GM18873 (cell line): ENCODE measurements at regions not wholly inside any gene's neighbourhood (a gene's known extent, or its start where the extent isn't known, plus 50 kb on each side); places are given as distances from the start of the nearest gene placed in this dataset.

ENCODE experiments used
- ATAC-seq: cut with Tn5 transposase; IDR thresholded peaks from one replicate; pipeline ENCODE4 v1.9.1; 2021; ENCODE audit warnings: mild to moderate bottlenecking, moderate library complexity, moderate number of reproducible peaks; ENCODE audit not compliant: unreplicated experiment, low FRiP score

DNA sequence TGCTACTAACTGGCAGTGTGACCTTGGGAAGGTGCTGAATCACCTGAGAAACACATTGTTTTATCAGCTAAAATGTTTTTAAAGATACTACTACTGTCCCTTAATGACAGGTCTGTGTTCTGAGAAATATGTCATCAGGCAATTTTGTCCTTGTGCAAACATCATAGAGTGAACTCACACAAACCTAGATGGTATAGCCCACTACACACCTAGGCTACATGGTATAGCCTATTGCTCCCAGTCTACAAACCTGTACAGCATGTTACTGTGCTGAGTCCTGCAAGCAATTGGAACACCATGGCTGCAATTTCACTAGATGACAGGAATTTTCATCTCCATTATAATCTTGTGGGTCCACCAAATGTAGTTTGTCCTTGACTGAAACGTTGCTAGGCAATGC is 101.3 kb upstream of the GUCY1A1 start:
- ATAC-seq = no peak

DNA sequence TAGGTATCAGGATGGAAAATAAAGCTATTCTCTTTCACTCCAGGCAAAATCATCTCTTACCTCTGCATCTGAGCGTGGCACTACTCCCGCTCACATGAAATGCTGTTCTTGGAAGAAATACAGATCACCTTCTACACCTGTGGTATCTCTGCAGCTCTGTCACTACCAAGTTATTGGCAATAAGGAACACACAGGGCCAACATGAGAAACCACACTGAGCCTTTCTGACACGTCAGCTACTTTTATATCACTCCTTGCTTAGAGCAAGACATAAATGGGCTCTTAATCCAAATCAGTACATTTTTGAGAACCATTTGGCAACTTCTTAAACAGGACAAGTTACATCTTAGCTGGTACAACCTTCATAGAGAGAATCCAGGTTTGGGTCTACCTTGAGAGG is 101.8 kb upstream of the GUCY1A1 start:
- no peak for ATAC-seq

DNA sequence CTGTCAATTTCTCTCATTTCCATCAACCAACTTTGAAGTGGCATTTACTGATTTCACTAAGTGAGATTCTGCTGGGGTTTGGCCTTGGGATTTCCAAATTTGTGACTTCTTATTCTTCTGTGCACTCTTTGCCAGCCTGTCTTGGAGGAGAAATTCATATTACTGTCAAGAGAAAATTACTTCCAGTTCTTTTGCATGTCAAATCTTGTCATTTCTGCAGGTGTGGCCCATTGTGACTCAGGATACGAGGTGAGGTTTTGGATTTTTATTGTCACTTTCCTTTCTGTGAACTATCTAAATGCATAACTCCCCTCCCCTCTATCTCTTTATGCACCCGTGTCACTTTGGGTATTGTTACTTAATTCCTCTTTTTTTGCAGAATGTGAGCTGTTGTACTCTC is 102.6 kb upstream of the GUCY1A1 start:
- no peak for ATAC-seq

DNA sequence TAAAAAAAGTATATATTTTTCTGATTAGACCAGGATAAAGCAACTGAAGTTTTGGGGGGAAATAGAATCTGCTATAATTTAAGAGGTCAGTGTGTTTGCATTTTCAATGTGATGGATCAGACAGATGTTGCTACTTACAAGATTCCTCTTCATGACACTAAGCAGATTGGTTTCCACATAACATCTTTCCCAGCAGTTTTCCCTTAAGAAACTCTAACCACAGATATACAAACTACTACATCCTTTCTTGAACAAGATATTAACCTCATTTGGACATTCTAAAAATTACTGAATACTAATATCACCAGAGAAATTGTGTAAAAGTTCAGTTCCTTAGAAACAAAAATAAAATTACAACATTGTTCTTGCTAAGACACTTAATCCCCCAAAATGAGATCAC is 106.7 kb upstream of the GUCY1A1 start:
- no peak for ATAC-seq

DNA sequence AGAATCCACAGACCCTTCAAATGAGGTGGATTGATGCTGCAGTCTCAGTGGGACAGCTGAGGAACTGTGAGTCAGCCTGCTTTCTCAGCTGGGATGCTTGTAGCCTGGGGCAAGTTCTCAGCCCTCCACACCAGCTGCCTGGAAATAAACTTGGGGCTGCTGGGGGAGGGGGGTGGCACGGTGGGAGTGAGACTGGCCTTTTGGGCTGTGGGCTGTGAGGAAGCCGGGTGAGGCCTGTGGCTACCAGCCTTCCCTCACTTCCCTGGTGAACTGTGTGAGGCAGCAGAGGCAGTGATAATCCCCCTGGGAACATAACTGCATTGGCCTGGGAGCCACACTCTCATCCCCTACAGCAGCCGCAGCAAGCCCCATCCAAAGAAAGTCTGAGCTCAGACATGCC is 114.5 kb upstream of the GUCY1A1 start:
- ATAC-seq = no peak

DNA sequence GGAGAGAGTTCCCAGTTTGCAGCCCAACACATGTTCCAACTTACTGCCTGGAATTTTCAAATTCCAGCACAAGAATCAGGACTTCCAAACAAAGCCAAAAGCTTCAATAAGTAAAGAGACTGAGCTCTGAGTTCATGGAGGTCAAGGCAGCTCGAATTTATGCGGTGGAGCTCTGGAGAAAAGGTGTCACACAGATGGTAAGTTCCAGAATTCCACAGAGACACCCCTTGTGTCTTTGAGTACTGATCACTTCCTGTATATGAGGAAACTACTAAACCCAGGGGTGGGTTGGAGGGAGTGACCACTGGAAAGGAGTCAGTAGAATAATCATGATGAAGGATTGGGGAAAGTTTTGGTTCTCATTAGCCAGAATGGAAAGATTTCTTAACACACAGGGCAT is 118.5 kb upstream of the GUCY1A1 start:
- ATAC-seq = no peak

DNA sequence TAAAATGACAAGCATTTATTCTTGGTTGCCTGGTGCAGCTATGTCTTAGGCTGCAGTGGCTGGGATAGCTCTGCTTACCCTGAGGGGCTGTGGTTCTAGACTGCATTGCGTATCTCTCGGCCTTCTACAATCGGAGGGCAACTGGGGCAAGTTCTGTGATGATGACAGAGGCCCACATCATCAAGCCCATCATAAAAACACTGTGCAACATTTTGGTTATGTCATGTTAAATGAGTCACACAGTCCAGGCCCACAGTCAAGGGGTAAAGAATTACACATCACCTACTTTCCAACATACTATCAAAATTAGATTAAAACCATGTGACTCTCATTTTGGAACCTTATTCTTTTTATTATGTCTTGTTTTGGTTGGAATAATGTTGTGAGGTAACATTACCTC is 120.2 kb upstream of the GUCY1A1 start:
- ATAC-seq = no peak

DNA sequence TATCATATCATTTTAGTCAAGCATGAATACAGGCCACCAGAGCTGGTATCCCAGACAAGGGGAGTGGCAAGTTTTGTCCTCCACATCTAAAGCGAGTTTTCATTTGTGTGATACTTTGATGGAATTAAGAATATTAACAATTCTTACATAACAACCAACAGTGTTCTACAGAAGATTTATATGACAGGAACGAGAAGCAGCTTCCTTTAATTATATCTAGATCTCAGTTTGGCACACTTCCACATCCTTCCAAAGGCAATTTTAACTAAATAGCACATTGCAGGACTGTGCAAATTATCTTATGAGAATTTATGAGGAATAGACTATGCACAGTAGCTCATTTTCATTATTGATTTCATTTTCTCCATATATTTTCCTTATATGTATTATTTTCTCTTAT is 121.2 kb upstream of the GUCY1A1 start:
- ATAC-seq = no peak

DNA sequence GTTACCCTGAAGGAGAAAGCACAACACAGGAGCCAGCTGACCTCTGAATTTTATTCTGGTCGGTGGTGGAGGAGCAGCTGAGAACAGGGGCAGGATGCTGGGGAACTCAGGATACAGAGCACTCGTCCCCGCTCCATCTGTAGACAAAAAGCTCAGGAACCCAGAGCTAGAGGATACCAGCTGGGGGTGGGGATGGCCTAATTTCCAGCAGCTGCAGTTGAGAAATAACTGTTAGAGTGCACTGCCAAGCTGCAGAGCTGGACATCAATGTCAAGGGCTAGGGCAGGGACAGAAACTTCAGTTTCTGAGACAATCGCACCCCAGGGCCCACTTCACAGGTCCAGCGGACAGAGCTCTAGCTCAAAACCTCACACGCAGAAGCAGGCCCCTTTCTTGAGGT is 122.1 kb upstream of the GUCY1A1 start:
- ATAC-seq = no peak

DNA sequence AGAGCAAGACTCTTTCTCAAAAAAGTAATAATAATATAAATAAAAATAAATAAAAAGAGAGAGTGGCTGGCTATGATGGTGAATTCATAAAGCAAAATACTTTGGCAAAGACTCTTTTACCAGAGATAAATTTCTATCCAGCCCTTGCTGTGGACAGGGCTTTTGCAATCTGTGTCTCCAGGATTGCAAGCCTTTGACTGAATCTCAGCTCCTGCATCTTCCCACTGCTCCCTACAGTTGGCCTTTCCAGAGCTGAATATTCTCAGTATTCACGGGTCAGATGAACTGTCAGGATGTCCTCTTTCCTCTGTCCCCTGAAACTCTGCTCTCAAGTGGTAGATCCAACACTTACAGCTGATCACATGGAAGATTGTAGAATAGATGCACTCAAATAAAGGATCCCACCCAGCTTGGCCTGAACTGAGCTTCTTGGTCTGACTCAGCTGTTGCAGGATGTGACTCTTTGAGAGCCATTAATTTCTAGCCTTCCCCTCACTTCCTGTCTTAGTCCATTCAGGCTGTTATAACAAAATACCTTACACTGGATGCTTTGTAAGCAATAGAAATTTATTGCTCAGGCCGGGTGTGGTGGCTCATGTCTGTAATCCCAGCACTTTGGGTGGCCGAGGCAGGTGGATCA is 123.4 kb upstream of the GUCY1A1 start:
- no peak for ATAC-seq

DNA sequence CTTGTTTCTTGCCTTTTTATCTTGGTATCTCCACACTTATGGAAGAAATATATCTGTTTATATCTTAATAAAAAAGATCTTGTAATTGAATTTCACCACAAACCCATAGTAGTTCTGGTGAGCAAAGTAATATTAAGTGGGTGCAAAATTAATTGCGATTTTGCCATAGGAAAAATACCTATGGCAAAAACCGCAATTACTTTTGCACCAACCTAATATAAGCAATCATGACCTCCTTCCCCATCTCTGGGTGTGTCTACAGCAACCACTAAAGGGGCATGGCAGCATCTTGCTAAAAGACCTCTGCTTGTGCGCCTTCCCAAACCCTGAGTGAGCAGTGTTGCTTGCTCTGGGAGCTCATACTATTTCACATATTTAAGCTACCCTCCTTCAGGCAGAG is 124.2 kb upstream of the GUCY1A1 start:
- ATAC-seq = no peak

DNA sequence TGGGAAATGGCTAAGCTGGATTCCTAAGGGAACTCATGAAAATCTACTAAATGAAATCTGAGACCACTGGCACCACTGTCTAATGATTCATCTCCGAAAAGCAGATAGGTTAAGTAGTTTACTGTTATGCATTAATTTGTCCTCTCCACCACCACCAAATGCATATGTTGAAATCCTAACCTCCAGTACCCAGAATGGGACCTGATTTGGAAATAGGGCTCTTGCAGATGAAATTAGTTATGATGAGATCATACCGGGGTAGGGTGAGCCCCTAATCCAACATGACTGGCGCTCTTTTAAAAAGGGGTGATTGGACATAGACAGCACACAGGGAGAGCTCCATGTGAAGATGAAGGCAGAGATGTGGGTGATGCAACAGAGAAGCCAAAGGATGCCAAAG is 124.9 kb upstream of the GUCY1A1 start:
- ATAC-seq = no peak

DNA sequence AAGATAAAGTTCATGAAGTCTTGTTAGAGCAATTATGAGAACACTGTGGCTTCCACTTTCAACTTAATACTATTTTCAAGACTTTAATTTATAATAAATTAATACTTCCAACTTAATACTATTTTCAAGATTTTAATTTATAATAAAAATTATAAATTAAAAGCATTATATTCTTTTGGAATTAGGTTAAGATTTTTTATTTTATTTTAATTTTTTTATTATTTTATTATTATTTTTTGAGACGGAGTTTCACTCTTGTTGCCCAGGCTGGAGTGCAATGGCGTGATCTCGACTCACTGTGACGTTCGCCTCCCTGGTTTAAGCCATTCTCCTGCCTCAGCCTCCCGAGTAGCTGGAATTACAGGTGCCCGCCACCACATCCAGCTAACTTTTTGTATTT is 126.0 kb upstream of the GUCY1A1 start:
- no peak for ATAC-seq

DNA sequence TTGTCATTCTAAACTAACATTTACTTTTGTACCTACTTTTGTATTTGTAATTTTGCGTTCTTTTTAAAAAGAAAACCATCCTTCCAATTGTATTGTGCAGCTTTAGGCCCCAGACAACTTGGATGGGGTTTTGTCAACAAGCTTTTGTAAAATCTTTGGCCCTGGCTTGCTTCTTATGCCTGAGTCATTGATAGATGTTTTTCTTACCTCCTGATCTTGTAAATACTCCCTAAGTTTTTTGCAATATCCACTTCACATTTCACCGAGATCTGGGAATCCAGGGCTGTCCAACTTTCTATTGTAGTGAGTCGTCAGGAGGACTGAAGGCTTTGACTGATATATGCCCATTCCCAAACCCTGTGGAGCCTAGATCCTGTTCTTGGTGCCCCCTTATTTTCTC is 126.9 kb upstream of the GUCY1A1 start:
- ATAC-seq = no peak

DNA sequence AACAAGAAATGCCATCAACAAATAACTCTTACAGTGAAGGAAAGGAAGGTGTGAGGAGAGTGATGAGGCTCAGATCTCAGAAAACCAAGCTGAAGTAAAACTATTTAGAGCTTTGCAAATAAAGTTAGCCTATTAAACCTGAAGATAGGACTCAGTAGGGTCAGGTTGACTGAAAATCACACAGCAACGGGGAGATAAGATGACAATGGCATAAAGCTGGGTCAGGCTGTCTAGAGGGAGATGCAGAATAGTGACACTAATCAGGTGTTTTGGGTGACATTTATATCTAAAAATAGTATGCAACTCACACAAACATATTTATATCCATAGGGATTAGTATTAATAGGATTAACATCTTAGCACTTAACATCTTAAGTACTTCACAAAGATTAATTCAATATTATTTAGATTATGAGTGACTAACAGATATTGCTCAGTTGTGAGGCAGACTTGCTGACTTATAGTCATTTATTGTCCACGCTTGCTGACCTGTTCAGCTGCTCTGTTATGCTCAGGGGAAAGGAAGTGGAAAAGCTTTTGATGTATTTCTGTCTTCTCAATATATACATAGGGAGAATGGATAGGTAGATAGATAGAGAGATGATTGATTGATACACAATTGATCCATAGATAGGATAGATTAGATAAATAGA is 130.7 kb upstream of the GUCY1A1 start:
- no peak for ATAC-seq

DNA sequence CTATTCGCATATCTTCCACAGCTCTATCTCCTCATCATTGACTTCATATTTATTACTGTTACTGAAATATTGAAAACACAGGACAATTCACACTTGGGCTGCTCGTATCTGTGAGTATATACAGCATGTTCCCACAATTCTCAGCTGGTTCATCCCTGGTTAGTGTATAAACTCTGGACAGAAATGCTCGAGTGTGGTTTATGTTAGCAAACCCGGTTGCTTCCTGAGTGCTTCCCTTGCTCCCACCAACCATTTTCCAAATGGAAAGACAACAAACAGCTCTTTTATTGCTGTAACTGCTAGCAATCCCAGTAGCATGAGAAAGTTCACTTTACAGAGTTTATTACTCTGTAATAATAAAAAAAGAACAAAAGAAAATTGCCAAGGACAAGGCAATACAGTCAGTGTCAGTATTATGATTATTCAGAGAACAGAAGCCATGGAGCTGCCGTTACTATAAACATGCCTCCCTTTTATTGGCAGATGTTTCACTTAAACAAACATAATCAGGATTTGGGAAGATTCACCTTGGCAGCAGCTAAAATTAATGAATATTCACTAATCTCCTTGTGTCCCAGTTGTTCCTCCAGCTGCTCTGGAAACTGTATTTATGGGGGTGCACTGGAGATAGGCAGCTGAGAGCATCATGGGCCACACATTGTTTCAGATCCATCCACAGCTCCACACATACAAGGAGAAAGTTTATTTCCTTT is 134.1 kb upstream of the GUCY1A1 start:
- ATAC-seq = no peak

DNA sequence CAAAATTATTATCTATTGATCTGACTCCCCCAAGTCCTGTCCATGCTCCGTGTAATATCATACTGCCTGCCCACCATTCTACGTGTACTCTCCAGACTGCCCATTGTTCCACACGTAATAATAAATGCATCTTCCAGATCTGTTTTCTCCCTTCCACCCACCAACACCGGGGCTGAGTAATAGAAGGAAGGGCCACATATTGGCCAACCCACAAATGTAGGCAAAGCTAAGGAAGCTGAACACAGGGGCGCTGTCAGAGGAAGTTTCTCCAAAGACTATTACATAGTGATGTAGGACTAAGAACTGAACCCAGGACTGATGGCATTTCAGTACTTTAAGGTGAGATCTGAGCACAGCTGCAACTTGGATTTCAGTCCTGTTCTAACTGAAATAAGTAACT is 135.8 kb upstream of the GUCY1A1 start:
- ATAC-seq = no peak

DNA sequence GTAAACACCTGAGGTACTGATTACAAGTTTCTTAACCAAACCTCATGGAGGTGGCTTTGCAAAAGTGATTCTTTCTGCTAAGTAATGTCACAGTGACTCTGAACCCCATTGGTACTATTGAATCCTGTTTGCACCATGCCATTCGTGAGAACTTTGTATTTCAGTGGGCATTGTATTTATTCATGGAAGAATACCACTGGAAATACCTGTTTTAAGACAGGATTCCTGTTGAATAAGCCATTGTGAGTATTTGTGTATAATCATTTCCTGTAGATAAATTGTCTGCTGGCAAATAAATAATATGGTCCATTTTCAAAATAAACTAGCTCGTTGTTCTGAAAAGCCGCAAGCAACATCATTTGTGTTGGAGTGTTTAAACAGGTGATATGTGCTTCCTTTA is 136.4 kb upstream of the GUCY1A1 start:
- no peak for ATAC-seq

DNA sequence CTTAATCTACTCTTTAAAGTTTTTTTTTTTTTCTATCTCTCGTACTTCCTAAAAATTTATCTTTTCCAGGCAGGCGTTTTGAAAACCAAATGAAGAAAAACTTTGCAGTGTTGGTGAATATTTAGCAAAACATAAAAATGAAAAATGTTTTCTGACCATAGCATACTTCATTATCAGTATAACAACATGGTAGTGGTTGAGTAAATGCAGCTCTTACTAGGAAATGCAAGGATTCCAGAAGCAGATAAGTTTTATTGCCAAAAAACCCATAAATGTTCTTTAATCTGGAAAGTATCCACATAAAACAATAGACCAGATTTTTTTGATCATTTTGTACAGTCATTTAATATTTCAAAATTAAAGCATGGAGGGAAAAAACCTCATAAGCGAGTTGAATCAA is 136.9 kb upstream of the GUCY1A1 start:
- ATAC-seq = no peak

DNA sequence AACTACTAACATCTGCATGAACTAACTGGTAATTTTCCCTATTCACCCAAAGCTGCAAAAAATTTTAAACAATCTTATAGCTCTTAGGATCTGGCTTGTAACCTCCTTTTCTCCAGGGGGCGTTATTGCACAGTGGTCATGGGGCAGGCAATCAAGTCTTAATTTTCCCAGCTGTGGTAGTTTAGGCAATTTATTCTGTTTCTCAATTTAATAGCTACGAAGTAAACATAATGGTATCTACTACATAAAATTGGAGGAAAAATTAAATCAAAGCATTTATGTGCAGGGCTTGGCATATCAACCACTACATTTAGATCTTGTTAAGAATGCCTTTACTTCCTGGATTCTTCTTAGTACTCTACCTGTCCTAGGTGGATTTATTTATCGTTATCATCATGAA is 137.4 kb upstream of the GUCY1A1 start:
- no peak for ATAC-seq

DNA sequence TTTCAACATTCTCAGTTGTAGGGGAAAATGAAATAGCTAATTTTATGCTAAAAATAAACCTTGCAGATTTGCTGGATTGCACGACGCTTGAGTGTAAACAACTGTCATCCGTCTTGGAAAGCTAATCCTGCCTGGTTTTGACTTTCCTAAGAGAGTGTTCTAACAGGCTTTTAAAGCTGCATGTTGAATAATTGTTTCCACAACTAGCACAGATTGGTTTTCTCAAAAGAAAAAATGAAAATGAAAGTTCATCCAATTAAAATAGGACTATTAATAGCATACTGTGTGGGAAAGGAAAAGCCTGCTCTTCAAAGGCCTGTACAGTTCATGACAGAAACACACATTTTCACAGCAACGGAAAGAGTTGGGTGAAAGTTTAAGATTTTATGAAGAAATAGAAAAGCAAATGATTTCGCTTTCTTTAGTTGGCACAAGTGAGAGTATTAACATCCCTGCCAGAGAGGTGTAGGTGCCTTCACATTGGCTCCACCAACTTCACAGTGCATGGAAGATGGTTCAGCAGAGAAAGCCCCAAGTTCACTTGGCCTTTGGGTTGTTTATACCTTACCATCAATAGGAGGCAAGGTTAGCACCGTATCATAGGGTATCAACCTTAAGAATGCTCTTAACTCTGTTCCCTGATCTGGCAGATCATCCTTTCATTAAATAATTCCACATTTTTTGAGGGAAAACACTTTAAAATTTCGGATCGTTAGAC is 140.0 kb upstream of the GUCY1A1 start:
- no peak for ATAC-seq
